GM18507 (cell line): ENCODE measurements at regions not wholly inside any gene's neighbourhood (a gene's known extent, or its start where the extent isn't known, plus 50 kb on each side); places are given as distances from the start of the nearest gene placed in this dataset.
"Not testable (repeated sequence)": the region's sequence is repeated elsewhere in the genome, so short reads cannot be mapped to it uniquely, and the experiment has no call there.

Experiments
- DNase-seq: peaks from one replicate; pipeline ENCODE4 v3.0.0; 2011; ENCODE audit warnings: low read depth; ENCODE audit not compliant: insufficient read length; ENCODE audit errors: extremely low spot score
- FAIRE-seq: peaks from 2 replicates; lab custom pipeline; 2011; peaks lifted over from hg19 to GRCh38; lab: Jason Lieb, UNC

- FAIRE-seq (no peak), DNase-seq (no peak)
These were observed 147.4 kb downstream of the C12orf75 start for GRCh38 chr12:105477873-105478272.

GRCh38 chr12:105478788-105479187 is 148.3 kb downstream of the C12orf75 start:
- FAIRE-seq, DNase-seq: not testable (repeated sequence)

- FAIRE-seq (no peak), DNase-seq (no peak)
These were observed 149.2 kb downstream of the C12orf75 start for GRCh38 chr12:105479710-105480109.

- DNase-seq (no peak), FAIRE-seq (no peak)
These were observed 149.7 kb downstream of the C12orf75 start for GRCh38 chr12:105480162-105480561.

- FAIRE-seq (no peak), DNase-seq (no peak)
These were observed 151.2 kb downstream of the C12orf75 start for GRCh38 chr12:105481392-105482300.

GRCh38 chr12:105482951-105483350 is 152.5 kb downstream of the C12orf75 start:
- FAIRE-seq (no peak), DNase-seq (no peak)

GRCh38 chr12:105483691-105484090 is 153.2 kb downstream of the C12orf75 start:
- no peak for FAIRE-seq
- DNase-seq, result no peak

GRCh38 chr12:105485321-105485910 is 154.9 kb downstream of the C12orf75 start:
- no peak for FAIRE-seq
- DNase-seq, result no peak

- FAIRE-seq, result no peak
- no peak for DNase-seq
These were observed 155.4 kb downstream of the C12orf75 start for GRCh38 chr12:105485921-105486320.

GRCh38 chr12:105487963-105488362 is 157.5 kb downstream of the C12orf75 start:
- DNase-seq (no peak), FAIRE-seq (no peak)

GRCh38 chr12:105492591-105493545 is 162.4 kb downstream of the C12orf75 start:
- DNase-seq, result no peak
- FAIRE-seq, result no peak

- DNase-seq (no peak), FAIRE-seq (no peak)
These were observed 168.7 kb downstream of the C12orf75 start for GRCh38 chr12:105499205-105499604.

- DNase-seq, FAIRE-seq: not testable (repeated sequence)
These were observed 170.2 kb downstream of the C12orf75 start for GRCh38 chr12:105500676-105501075.

GRCh38 chr12:105502426-105502930 is 172.0 kb downstream of the C12orf75 start:
- DNase-seq, result no peak
- FAIRE-seq, result no peak

- DNase-seq (no peak), FAIRE-seq (no peak)
These were observed 173.1 kb downstream of the C12orf75 start for GRCh38 chr12:105503619-105504018.

- no peak for FAIRE-seq
- no peak for DNase-seq
These were observed 173.8 kb downstream of the C12orf75 start for GRCh38 chr12:105504286-105504685.

- no peak for FAIRE-seq
- no peak for DNase-seq
These were observed 176.3 kb downstream of the C12orf75 start for GRCh38 chr12:105506678-105507310.

- FAIRE-seq, result no peak
- no peak for DNase-seq
These were observed 177.0 kb downstream of the C12orf75 start for GRCh38 chr12:105507311-105508038.

- no peak for DNase-seq
- FAIRE-seq, result no peak
These were observed 177.6 kb downstream of the C12orf75 start for GRCh38 chr12:105508096-105508495.
